IMR-90 (cell line): ENCODE measurements at regions not wholly inside any gene's neighbourhood (a gene's known extent, or its start where the extent isn't known, plus 50 kb on each side); places are given as distances from the start of the nearest gene placed in this dataset.

Experiments
- CEBPB ChIP-seq: IDR thresholded peaks from 2 replicates; pipeline ENCODE4 v1.6.1; 2012; ENCODE audit warnings: low read depth, low read length, improper control_type of control experiment
- FOS ChIP-seq: fragments of 150-350 bp; IDR thresholded peaks from 2 replicates; pipeline ENCODE4 v1.6.1; 2016; ENCODE audit warnings: low read depth, low read length
- MAFK ChIP-seq: IDR thresholded peaks from 2 replicates; pipeline ENCODE4 v1.6.1; 2012; ENCODE audit warnings: low read depth, low read length, improper control_type of control experiment
- MXI1 ChIP-seq: IDR thresholded peaks from 2 replicates; pipeline ENCODE4 v1.6.1; 2012; ENCODE audit warnings: low read depth, mild to moderate bottlenecking, low read length, moderate library complexity, borderline replicate concordance
- POLR2A ChIP-seq: IDR thresholded peaks from 2 replicates; pipeline ENCODE4 v1.6.1; 2012; ENCODE audit warnings: mild to moderate bottlenecking, low read depth, low read length
- RAD21 ChIP-seq: IDR thresholded peaks from 2 replicates; pipeline ENCODE4 v1.6.1; 2012; ENCODE audit warnings: low read length, improper control_type of control experiment
- RCOR1 ChIP-seq: IDR thresholded peaks from 2 replicates; pipeline ENCODE4 v1.6.1; 2012; ENCODE audit warnings: mild to moderate bottlenecking, low read length, improper control_type of control experiment; ENCODE audit not compliant: insufficient replicate concordance
- SMC3 ChIP-seq: fragments of 150-350 bp; IDR thresholded peaks from 2 replicates; pipeline ENCODE4 v1.6.1; 2016; ENCODE audit warnings: low read depth, mild to moderate bottlenecking, antibody characterized with exemption, low read length, moderate library complexity
- USF2 ChIP-seq: fragments of 150-350 bp; IDR thresholded peaks from 2 replicates; pipeline ENCODE4 v1.6.1; 2017; ENCODE audit warnings: mild to moderate bottlenecking, antibody characterized with exemption, low read length, low read depth
- TF ChIP-seq, protein P1 (sequence below): conservative IDR thresholded peaks from 2 replicates; pipeline ENCODE4 v1.5.1; 2012; ENCODE audit warnings: mild to moderate bottlenecking, low read depth, low read length, improper control_type of control experiment
- TF ChIP-seq, protein P2 (sequence below): fragments of 150-350 bp; IDR thresholded peaks from 2 replicates; pipeline ENCODE4 v1.6.1; 2016; ENCODE audit warnings: low read depth, mild to moderate bottlenecking, low read length, moderate library complexity, borderline replicate concordance

GRCh38 chr17:31674305-31674704 lies 184.7 kb downstream of the COPRS start:
- TF ChIP-seq MXI1 = no peak
- TF ChIP-seq, protein P1, sequence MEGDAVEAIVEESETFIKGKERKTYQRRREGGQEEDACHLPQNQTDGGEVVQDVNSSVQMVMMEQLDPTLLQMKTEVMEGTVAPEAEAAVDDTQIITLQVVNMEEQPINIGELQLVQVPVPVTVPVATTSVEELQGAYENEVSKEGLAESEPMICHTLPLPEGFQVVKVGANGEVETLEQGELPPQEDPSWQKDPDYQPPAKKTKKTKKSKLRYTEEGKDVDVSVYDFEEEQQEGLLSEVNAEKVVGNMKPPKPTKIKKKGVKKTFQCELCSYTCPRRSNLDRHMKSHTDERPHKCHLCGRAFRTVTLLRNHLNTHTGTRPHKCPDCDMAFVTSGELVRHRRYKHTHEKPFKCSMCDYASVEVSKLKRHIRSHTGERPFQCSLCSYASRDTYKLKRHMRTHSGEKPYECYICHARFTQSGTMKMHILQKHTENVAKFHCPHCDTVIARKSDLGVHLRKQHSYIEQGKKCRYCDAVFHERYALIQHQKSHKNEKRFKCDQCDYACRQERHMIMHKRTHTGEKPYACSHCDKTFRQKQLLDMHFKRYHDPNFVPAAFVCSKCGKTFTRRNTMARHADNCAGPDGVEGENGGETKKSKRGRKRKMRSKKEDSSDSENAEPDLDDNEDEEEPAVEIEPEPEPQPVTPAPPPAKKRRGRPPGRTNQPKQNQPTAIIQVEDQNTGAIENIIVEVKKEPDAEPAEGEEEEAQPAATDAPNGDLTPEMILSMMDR = no peak
- TF ChIP-seq, protein P2, sequence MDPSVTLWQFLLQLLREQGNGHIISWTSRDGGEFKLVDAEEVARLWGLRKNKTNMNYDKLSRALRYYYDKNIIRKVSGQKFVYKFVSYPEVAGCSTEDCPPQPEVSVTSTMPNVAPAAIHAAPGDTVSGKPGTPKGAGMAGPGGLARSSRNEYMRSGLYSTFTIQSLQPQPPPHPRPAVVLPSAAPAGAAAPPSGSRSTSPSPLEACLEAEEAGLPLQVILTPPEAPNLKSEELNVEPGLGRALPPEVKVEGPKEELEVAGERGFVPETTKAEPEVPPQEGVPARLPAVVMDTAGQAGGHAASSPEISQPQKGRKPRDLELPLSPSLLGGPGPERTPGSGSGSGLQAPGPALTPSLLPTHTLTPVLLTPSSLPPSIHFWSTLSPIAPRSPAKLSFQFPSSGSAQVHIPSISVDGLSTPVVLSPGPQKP = no peak
- TF ChIP-seq RCOR1 = no peak
- no peak for TF ChIP-seq SMC3
- TF ChIP-seq CEBPB = no peak
- TF ChIP-seq USF2 = no peak
- TF ChIP-seq POLR2A = no peak
- TF ChIP-seq FOS = no peak
- TF ChIP-seq MAFK = no peak
- TF ChIP-seq RAD21 = no peak
